ENCODE measurements at regions not wholly inside any gene's neighbourhood (a gene's known extent, or its start where the extent isn't known, plus 50 kb on each side); places are given as distances from the start of the nearest gene placed in this dataset.

DNA sequence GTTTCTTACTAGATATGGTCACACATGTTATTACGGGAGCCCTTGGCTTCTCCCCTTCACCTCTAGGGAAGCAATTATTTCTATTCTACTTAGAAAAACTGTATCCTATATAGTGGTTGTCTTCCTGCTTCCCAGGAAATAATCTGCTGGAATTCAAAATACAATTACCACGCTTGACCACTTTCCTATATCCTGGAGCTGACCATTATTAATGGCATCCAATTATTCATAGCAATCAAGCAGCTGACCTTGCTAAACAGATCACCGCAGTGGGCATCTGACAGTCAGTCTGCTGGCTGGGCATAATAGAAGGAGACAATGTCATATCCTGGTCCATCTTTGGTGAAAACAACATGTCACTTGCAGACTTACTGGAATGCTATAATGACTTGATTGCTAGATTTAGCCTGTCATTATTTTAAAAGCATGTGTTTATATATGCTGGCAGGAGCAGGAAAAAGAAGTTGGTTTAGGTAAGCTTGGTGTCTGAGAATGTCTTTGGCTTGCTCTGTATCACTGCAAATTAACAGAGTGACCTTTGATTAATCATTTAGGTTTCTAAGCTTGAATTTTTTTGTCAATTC lies 325.6 kb upstream of the FAM98A start:
- H3K9me3 Mint-ChIP-seq, result peaks cover 12% of the 10 kb centered on the region
- TF ChIP-seq, protein P1, sequence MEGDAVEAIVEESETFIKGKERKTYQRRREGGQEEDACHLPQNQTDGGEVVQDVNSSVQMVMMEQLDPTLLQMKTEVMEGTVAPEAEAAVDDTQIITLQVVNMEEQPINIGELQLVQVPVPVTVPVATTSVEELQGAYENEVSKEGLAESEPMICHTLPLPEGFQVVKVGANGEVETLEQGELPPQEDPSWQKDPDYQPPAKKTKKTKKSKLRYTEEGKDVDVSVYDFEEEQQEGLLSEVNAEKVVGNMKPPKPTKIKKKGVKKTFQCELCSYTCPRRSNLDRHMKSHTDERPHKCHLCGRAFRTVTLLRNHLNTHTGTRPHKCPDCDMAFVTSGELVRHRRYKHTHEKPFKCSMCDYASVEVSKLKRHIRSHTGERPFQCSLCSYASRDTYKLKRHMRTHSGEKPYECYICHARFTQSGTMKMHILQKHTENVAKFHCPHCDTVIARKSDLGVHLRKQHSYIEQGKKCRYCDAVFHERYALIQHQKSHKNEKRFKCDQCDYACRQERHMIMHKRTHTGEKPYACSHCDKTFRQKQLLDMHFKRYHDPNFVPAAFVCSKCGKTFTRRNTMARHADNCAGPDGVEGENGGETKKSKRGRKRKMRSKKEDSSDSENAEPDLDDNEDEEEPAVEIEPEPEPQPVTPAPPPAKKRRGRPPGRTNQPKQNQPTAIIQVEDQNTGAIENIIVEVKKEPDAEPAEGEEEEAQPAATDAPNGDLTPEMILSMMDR (IDR thresholded peaks at IDR 0.05), result no peak
- H3K27me3 Mint-ChIP-seq (ENCODE audit: low read depth, poor library complexity), result peaks cover 4% of the 10 kb centered on the region
- no peak overlapping the region for H3K27ac Mint-ChIP-seq
- H3K36me3 Mint-ChIP-seq (ENCODE audit: low read depth), result peaks cover 5% of the 10 kb centered on the region
- peaks cover 17% of the 10 kb centered on the region for H3K4me1 Mint-ChIP-seq
- DNase-seq, result no peak
- H3K4me3 Mint-ChIP-seq, result no peak overlapping the region

DNA sequence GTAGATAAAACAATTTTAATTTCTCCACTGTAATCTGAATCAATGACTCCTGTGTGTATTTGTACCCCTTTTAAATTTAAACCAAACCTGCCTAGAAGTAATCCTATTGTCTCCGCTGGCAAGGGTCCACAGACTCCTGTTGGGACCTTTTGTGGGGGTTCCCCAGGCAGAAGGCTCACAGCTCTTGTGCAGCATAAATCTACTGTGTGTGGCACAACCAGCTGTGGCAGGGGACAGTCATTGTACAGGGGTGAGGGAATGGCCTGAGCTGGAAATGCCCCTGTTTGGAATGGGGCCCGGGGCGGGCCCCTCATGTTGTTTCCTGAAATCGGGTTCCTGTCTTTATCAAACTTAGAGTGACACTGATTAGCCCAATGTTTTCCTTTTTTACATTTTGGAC lies 318.2 kb upstream of the FAM98A start:
- peaks cover 6% of the 10 kb centered on the region for H3K36me3 Mint-ChIP-seq (ENCODE audit: low read depth)
- H3K9me3 Mint-ChIP-seq, result peaks cover 45% of the 10 kb centered on the region
- no peak overlapping the region for H3K4me3 Mint-ChIP-seq
- TF ChIP-seq, protein P1 (IDR thresholded peaks at IDR 0.05), result no peak
- H3K4me1 Mint-ChIP-seq, result no peaks in the 10 kb centered on the region
- peaks cover 7% of the 10 kb centered on the region for H3K27me3 Mint-ChIP-seq (ENCODE audit: low read depth, poor library complexity)
- no peak overlapping the region for H3K27ac Mint-ChIP-seq
- DNase-seq, result no peak

DNA sequence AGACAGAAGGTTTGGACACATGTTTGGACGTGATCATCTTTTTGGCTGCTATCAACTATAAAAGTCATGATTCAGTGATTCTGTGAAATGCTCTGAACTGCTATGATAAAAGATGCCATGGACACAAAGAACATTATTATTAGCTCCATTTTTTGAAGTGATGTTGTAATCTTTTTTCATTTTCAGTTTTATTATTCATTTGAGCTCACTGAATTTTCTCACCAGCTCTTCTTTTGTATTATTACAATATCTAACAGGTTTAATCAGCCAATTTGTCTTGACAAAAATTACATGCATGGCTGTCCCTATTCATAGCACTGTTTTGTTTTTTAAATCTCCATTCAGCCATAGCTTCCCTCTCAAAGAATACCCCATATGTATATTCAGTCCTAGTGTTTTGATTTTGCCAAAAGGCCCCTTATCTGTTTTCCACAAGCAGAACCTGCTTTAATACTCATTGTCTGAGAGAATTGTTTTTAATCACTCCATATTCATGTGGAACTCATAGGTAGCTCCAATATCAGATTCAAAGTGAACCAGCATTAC lies 314.0 kb upstream of the FAM98A start:
- peaks cover 35% of the 10 kb centered on the region for H3K9me3 Mint-ChIP-seq
- no peak overlapping the region for H3K4me3 Mint-ChIP-seq
- peaks cover 6% of the 10 kb centered on the region for H3K36me3 Mint-ChIP-seq (ENCODE audit: low read depth)
- peaks cover 7% of the 10 kb centered on the region for H3K27me3 Mint-ChIP-seq (ENCODE audit: low read depth, poor library complexity)
- no peak for DNase-seq
- peaks cover 4% of the 10 kb centered on the region for H3K4me1 Mint-ChIP-seq
- H3K27ac Mint-ChIP-seq, result no peak overlapping the region
- TF ChIP-seq, protein P1 (IDR thresholded peaks at IDR 0.05), result no peak

DNA sequence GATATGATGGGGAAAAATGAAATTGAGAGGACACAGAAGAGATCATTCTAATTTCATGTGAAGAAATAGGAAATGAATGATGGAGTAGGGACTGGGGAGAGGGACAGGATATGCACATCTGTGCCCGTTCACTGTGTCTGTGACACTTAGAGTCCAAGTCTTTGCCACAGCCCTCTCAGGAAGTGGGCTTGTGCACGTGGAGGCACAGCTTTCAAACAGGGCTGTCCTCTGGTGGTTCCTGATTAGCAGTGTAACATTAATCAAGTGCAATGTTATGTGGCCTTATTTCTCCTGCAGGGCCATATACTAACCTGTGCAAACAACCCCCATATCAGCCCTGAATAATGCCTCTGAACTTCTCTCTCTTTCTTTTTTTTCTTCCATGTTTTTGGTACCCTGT lies 312.2 kb upstream of the FAM98A start:
- Mint-ChIP-seq H3K4me1 (peaks cover 4% of the 10 kb centered on the region), H3K4me3 (no peak overlapping the region), H3K36me3 (ENCODE audit: low read depth) (peaks cover 6% of the 10 kb centered on the region), H3K27ac (no peak overlapping the region), H3K9me3 (peaks cover 35% of the 10 kb centered on the region), H3K27me3 (ENCODE audit: low read depth, poor library complexity) (peaks cover 7% of the 10 kb centered on the region)
- TF ChIP-seq, protein P1 (IDR thresholded peaks at IDR 0.05), result no peak
- no peak for DNase-seq

DNA sequence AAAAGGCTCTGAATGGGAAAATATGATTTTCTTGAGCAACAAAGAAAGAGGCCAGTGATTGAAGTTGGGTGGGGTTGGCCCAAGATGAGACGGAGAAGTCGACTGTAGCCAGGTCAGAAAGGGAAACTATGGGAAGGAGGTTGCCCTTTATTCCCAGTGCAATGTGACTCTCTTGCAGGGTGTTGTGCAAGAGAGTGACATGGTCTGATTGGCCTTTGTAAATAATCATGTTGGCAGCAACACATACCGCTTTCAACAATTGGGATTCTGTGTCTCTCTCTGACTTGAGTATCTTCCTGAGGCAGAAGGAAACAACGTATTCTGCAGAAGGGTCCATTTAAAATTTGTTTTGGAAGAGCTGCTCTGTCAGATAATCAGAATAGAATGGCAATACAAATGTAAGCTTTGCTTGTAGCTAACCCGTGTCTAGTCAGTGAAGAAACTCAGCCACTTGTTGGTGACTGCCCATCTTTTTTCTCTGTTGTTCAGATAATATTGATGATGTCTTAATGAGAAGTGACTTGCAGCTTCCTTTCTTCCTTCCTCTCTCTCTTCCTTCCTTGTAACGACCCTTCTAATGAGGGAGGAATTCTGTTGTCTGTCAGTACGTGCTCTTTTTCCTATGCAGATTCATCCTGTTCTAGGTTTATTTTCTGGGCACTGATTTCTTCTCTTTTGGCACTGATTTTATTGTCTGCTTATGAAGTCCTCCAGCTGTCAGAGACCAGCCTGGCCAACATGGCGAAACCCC lies 311.0 kb upstream of the FAM98A start:
- no peak for DNase-seq
- Mint-ChIP-seq H3K9me3 (peaks cover 26% of the 10 kb centered on the region), H3K36me3 (ENCODE audit: low read depth) (peaks cover 6% of the 10 kb centered on the region), H3K4me3 (no peak overlapping the region), H3K4me1 (peaks cover 4% of the 10 kb centered on the region), H3K27ac (peak overlapping the region; percentile 10), H3K27me3 (ENCODE audit: low read depth, poor library complexity) (no peaks in the 10 kb centered on the region)
- TF ChIP-seq, protein P1 (IDR thresholded peaks at IDR 0.05), result no peak

Data from nephron progenitor cell (in vitro differentiated cells).